Spleen (tissue), 11 donors: ENCODE measurements at regions not wholly inside any gene's neighbourhood (a gene's known extent, or its start where the extent isn't known, plus 50 kb on each side); places are given as distances from the start of the nearest gene placed in this dataset.

Source experiments
- DNase-seq: peaks from one replicate; pipeline ENCODE4 v3.0.0-alpha.2; 2020
- H3K27ac ChIP-seq, 8 donors: fragments of 200-600 bp; sonication (generic) in 7 of 8; 1 replicate in 4 of 8; 2 replicates in 4 of 8; pipeline versions ENCODE4 v1.5.0 to v1.8.0; 2016 to 2021; ENCODE audit warnings: inconsistent platforms in 4 of 8, mild to moderate bottlenecking in 4 of 8, moderate library complexity in 1 of 8
- H3K27me3 ChIP-seq, 7 donors: fragments of 200-600 bp; sonication (generic) in 6 of 7; replicated peaks in 1 of 7; 1 replicate in 4 of 7; 2 replicates in 3 of 7; pipeline versions ENCODE4 v1.5.0 to v1.8.0; 2016 to 2021; ENCODE audit warnings: inconsistent platforms in 3 of 7, mild to moderate bottlenecking in 1 of 7
- H3K36me3 ChIP-seq, 6 donors: fragments of 200-600 bp; sonication (generic) in 5 of 6; 1 replicate in 4 of 6; 2 replicates in 2 of 6; pipeline versions ENCODE4 v1.5.0 to v1.8.0; 2016 to 2021; ENCODE audit warnings: inconsistent platforms in 2 of 6
- H3K4me1 ChIP-seq, 6 donors: fragments of 200-600 bp; sonication (generic) in 5 of 6; 1 replicate in 3 of 6; 2 replicates in 3 of 6; pipeline versions ENCODE4 v1.5.0 to v1.8.0; 2016 to 2021; ENCODE audit warnings: inconsistent platforms in 3 of 6
- H3K4me3 ChIP-seq, 8 donors: fragments of 200-600 bp; sonication (generic) in 7 of 8; 1 replicate in 4 of 8; 2 replicates in 4 of 8; pipeline versions ENCODE4 v1.5.0 to v1.8.0; 2016 to 2021; ENCODE audit warnings: inconsistent platforms in 4 of 8, mild to moderate bottlenecking in 4 of 8, moderate library complexity in 2 of 8
- H3K9me3 ChIP-seq, 8 donors: fragments of 200-600 bp; sonication (generic) in 7 of 8; 1 replicate in 4 of 8; 2 replicates in 4 of 8; pipeline versions ENCODE4 v1.5.0 to v1.8.0; 2016 to 2021; ENCODE audit warnings: inconsistent platforms in 4 of 8
- POLR2A ChIP-seq, 3 donors: fragments of 450-650 bp; IDR thresholded peaks; one replicate each; pipeline ENCODE4 v1.5.1; 2017; ENCODE audit warnings: antibody characterized with exemption in 3 of 3, mild to moderate bottlenecking in 1 of 3
- POLR2AphosphoS5 ChIP-seq, 3 donors: sonication (generic); formaldehyde crosslinking; IDR thresholded peaks; one replicate each; pipeline ENCODE4 v1.5.1; 2017; ENCODE audit warnings: antibody characterized with exemption in 3 of 3
- WGBS, 5 donors: extraction: QIAGEN DNeasy Blood & Tissue Kit in 3 of 5; methylation state at CpG; one replicate each; pipeline versions ENCODE4 v1.1.5 to v1.1.7; 2013 to 2018; 5-methylcytosine and 5-hydroxymethylcytosine counted together
- intact Hi-C: fragments of 100-400 bp; cut with DNase I; formaldehyde crosslinking; loops from one replicate; pipeline ENCODE4 v1.15.0; 2023; ENCODE audit warnings: low total_unique reads
- TF ChIP-seq, protein P1 (sequence below), 11 experiments: fragments of 200-600 bp in 7 of 11; fragments of 450-650 bp in 4 of 11; sonication (generic) in 4 of 11; IDR thresholded peaks in 8 of 11; conservative IDR thresholded peaks in 3 of 11; 1 replicate in 7 of 11; 2 replicates in 4 of 11; pipeline versions ENCODE4 v1.4.0 to v1.8.0; 2016 to 2021; ENCODE audit warnings: antibody characterized with exemption in 11 of 11, inconsistent platforms in 4 of 11, mild to moderate bottlenecking in 1 of 11
- donor health status: healthy with polysubstance abuse.
- donor health status: DM: no; HTN: no; CAD: no; lungs with moderate emphysema.
- donor health status: DM: no; HTN: no; CAD: no.
- donor health status: Bipolar disorder and iron deficiency.
- donor health status: healthy.
- donor health status: DM: no; HTN: no; CAD: no.
- donor health status: DM: yes; HTN: yes; CAD: no.

DNA sequence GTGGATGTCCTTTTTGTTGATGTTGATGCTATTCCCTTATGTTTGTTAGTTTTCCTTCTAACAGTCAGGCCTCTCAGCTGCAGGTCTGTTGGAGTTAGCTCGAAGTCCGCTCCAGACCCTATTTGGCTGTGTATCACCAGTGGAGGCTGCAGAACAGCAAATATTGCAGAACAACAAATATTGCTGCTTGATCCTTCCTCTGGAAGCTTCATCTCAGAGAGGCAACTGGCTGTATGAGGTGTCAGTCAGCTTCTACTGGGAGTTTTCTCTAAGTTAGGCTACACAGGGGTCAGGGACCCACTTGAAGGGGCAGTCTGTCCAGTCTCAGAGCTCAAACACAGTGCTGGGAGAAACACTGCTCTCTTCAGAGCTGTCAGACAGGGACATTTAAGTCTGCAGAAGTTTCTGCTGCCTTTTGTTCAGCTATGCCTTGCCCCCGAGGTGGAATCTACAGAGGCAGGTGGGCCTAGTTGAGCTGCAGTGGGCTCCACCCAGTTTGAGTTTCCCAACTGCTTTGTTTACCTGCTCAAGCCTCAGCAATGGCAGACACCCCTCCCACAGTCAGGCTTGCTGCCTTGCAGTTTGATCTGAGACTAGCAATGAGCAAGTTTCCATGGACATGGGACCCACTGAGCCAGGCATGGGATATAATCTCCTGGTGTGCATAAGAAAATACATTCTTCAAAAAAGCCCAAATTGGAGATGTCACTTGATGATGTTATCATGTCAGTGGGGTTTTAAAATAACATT lies 99.5 kb downstream of the KDM5D start:
- DNase-seq = no peak
- TF ChIP-seq POLR2A (IDR thresholded peaks at IDR 0.05) (no peak), POLR2AphosphoS5 (IDR thresholded peaks at IDR 0.05) (no peak)
- TF ChIP-seq, protein P1, sequence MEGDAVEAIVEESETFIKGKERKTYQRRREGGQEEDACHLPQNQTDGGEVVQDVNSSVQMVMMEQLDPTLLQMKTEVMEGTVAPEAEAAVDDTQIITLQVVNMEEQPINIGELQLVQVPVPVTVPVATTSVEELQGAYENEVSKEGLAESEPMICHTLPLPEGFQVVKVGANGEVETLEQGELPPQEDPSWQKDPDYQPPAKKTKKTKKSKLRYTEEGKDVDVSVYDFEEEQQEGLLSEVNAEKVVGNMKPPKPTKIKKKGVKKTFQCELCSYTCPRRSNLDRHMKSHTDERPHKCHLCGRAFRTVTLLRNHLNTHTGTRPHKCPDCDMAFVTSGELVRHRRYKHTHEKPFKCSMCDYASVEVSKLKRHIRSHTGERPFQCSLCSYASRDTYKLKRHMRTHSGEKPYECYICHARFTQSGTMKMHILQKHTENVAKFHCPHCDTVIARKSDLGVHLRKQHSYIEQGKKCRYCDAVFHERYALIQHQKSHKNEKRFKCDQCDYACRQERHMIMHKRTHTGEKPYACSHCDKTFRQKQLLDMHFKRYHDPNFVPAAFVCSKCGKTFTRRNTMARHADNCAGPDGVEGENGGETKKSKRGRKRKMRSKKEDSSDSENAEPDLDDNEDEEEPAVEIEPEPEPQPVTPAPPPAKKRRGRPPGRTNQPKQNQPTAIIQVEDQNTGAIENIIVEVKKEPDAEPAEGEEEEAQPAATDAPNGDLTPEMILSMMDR (IDR thresholded peaks at IDR 0.05 in 8 of 11, conservative IDR thresholded peaks at IDR 0.05 in 3 of 11) = no peak
- Histone ChIP-seq H3K27me3 (no peaks in the 10 kb centered on the region), H3K9me3 (peaks cover 0 to 7% (median 0%) of the 10 kb centered on the region in 8 donors), H3K36me3 (no peaks in the 10 kb centered on the region), H3K4me3 (no peak overlapping the region), H3K4me1 (no peaks in the 10 kb centered on the region), H3K27ac (no peak overlapping the region)
- WGBS, 5 donors = 71 to 93% (median 76%) methylated on average over 2 to 3 of the region's 3 CpGs; no CpG with 5 or more reads in 2 of the 5 donors
- intact Hi-C loops = no loop called here

GRCh38 chrY:19637651-19638347 lies 106.7 kb downstream of the KDM5D start:
- H3K4me3 ChIP-seq = no peak overlapping the region
- TF ChIP-seq POLR2A (IDR thresholded peaks at IDR 0.05) (no peak), POLR2AphosphoS5 (IDR thresholded peaks at IDR 0.05) (no peak)
- TF ChIP-seq, protein P1 (IDR thresholded peaks at IDR 0.05 in 8 of 11, conservative IDR thresholded peaks at IDR 0.05 in 3 of 11) = no peak
- H3K27me3 ChIP-seq = no peaks in the 10 kb centered on the region
- no peaks in the 10 kb centered on the region for H3K36me3 ChIP-seq
- H3K4me1 ChIP-seq = no peaks in the 10 kb centered on the region
- DNase-seq = no peak
- no peak overlapping the region for H3K27ac ChIP-seq
- WGBS, 5 donors = 86 to 100% (median 90%) methylated on average over 4 of the region's 4 CpGs; no CpG with 5 or more reads in 2 of the 5 donors
- H3K9me3 ChIP-seq = peaks cover 0 to 14% (median 0%) of the 10 kb centered on the region in 8 donors
- intact Hi-C loops = no loop called here

GRCh38 chrY:19628926-19629325 lies 115.6 kb downstream of the KDM5D start:
- TF ChIP-seq POLR2AphosphoS5 (IDR thresholded peaks at IDR 0.05) (no peak), POLR2A (IDR thresholded peaks at IDR 0.05) (no peak)
- TF ChIP-seq, protein P1 (IDR thresholded peaks at IDR 0.05 in 8 of 11, conservative IDR thresholded peaks at IDR 0.05 in 3 of 11) = no peak
- DNase-seq = no peak
- intact Hi-C loops = no loop called here
- no peaks in the 10 kb centered on the region for H3K36me3 ChIP-seq
- WGBS, 5 donors = 79 to 88% (median 82%) methylated on average over 2 of the region's 2 CpGs; no CpG with 5 or more reads in 2 of the 5 donors
- H3K4me1 ChIP-seq = no peaks in the 10 kb centered on the region
- H3K9me3 ChIP-seq = peaks cover 0 to 10% (median 0%) of the 10 kb centered on the region in 8 donors
- H3K27ac ChIP-seq = no peak overlapping the region
- H3K27me3 ChIP-seq = no peaks in the 10 kb centered on the region
- no peak overlapping the region for H3K4me3 ChIP-seq

- TF ChIP-seq, protein P1 (IDR thresholded peaks at IDR 0.05 in 8 of 11, conservative IDR thresholded peaks at IDR 0.05 in 3 of 11) = no peak
- TF ChIP-seq POLR2AphosphoS5 (IDR thresholded peaks at IDR 0.05) (no peak), POLR2A (IDR thresholded peaks at IDR 0.05) (no peak)
Observed at GRCh38 chrY:19622392-19622791, 122.1 kb downstream of the KDM5D start.

More at GRCh38 chrY:19622392-19622791, 122.1 kb downstream of the KDM5D start:
- H3K4me1 ChIP-seq = no peaks in the 10 kb centered on the region
- H3K36me3 ChIP-seq = no peaks in the 10 kb centered on the region
- intact Hi-C loops = no loop called here
- WGBS, 5 donors = 62 to 91% (median 73%) methylated on average over 3 of the region's 3 CpGs; no CpG with 5 or more reads in 2 of the 5 donors
- no peaks in the 10 kb centered on the region for H3K27me3 ChIP-seq
- peaks cover 0 to 10% (median 0%) of the 10 kb centered on the region in 8 donors for H3K9me3 ChIP-seq
- H3K27ac ChIP-seq = no peak overlapping the region
- no peak for DNase-seq
- H3K4me3 ChIP-seq = no peak overlapping the region
